HG03175 (cell line): ENCODE measurements at regions not wholly inside any gene's neighbourhood (a gene's known extent, or its start where the extent isn't known, plus 50 kb on each side); places are given as distances from the start of the nearest gene placed in this dataset.

Experiments
- ATAC-seq: cut with Tn5 transposase; IDR thresholded peaks from one replicate; pipeline ENCODE4 v1.9.1; 2021; ENCODE audit warnings: mild to moderate bottlenecking, moderate library complexity; ENCODE audit not compliant: unreplicated experiment

- no peak for ATAC-seq
Measured at GRCh38 chr12:93173178-93173957, 204.4 kb upstream of the NUDT4 start.

DNA sequence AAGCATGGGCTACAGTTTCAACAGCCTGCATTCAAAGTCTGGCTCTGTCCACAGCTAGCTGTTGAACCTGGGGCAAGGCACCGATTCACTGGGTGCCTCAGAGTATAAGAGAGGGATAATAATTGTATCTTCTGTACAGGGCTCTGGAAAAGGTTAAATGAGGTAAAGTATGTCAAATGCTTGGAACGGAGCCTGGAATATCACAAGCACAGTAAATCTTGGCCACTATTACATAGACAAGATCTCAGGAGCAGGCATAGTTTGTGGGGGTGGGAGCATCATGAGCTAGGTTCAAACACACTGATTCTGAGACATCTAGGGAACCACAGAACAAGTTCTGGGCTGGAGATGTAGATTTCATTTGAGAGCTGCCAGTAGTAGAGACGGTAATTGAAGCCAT lies 203.7 kb upstream of the NUDT4 start:
- ATAC-seq: no peak

DNA sequence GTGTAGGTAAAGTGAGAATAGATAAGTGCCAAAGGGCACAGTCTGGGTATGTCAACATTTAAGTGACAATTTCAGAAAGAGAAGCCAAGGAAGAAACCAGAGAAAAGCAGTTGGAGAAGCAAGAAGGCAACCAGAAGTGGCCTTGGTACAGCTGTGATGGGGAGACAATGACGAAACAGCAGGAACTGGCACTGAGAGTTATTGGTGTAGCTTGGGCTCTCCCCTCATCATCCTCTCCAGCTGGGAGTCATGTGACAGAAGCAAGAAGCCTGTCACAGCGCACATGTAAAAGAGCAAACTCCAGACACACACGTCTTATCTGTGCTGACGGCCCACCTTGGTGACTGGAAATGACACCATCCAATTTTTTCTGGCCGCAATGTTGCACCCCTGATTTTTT lies 203.3 kb upstream of the NUDT4 start:
- ATAC-seq: no peak

- ATAC-seq: no peak
Measured at GRCh38 chr12:93176165-93176564, 201.6 kb upstream of the NUDT4 start.

GRCh38 chr12:93176610-93177126 lies 201.1 kb upstream of the NUDT4 start:
- ATAC-seq: no peak

GRCh38 chr12:93177208-93178153 lies 200.2 kb upstream of the NUDT4 start:
- ATAC-seq: no peak

DNA sequence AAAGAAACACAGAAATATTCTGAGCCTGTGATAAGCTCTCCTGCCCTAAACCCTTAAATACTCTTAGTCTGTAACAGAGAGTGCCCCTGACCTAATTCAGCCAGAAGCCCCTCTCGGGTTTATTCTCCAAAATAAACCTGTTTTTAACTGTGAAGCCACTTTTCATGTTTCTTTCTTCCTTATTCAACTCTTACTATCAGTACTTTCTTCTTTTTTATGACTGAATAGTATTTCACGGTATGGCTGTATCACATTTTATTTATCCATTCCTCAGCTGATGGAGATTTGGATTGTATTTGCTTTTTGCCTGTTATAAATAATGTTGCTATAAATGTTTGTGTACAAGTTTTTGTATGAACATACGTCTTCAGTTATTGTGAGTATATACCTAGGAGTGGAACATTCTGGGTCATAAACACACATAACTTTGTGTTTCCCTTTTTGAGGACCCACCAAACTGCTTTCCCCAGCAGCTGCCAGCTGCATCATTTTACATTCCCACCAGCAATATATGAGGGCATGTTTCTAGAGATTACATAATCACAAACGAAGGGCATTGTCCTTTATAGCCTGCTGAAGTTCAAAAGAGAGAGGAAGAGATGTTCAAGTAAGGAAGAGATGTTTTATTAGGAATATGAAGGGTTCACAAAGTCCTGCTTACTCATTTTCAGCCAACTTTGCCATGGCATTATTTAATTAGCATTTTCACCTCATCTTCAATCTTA lies 199.4 kb upstream of the NUDT4 start:
- no peak for ATAC-seq

DNA sequence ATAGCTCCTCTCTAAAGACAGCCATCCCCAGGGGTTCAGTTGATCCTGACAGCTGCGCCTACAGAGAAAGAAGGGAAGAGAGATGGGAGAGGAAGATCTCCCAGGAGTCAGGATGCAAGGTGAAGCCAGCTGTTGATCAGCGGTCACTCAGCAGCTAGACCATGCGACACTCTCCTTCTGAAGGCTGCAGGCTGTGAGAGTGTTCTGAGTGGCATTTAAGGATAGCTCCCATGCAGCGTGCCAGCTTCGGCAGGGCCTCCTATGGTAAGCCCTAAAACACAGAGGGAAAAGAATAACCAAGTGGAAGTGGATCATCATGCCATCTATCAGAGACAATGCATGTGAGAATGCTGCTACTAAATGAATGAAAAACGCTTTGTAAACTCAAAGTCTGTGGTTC lies 197.9 kb upstream of the NUDT4 start:
- no peak for ATAC-seq

DNA sequence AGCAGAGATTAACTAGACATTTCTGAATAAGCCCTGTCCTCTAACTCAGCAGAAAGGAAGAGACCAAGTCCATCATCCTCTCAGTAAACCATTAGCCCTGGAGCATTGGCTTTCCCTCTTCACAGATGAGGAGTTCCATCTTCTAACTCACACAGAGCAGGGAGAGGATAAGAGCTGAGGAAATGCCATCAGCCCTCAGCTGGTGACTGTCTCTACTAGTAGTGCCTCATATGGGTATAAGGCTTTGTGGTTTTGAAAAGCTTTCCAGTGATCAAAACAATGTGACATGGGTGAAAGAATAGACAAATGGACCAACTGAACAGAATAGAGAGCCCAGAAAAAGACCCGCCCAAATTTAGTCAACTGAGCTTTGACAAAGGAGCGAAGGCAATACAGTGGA lies 197.2 kb upstream of the NUDT4 start:
- no peak for ATAC-seq

DNA sequence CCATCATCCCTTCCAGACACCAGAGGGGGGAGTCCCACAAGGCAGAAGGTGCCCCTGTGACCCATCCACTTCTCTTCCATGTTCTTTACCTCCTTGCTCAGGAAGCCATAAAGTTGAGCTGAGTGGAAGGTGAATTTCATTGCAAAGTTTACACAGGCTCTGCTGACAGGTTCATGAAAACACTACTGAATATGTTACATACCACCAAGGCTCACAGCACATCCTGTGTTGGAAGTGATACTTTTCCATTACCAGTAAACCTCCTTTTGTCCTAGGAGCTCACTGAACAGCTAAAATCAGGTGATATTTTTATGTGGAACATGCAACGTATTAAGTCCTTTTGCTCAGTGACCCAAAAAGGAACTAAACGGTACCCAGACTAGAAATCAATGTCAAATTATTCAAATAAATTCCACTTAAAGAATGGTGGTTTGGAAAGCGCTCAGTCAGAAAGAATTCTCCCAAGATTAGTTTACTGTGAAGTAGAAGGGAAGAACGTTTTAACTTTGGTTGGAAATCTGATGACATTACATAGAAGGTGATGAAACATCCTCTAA lies 196.2 kb upstream of the NUDT4 start:
- no peak for ATAC-seq

GRCh38 chr12:93183940-93184671 lies 193.6 kb upstream of the NUDT4 start:
- ATAC-seq: peak; percentile 90

DNA sequence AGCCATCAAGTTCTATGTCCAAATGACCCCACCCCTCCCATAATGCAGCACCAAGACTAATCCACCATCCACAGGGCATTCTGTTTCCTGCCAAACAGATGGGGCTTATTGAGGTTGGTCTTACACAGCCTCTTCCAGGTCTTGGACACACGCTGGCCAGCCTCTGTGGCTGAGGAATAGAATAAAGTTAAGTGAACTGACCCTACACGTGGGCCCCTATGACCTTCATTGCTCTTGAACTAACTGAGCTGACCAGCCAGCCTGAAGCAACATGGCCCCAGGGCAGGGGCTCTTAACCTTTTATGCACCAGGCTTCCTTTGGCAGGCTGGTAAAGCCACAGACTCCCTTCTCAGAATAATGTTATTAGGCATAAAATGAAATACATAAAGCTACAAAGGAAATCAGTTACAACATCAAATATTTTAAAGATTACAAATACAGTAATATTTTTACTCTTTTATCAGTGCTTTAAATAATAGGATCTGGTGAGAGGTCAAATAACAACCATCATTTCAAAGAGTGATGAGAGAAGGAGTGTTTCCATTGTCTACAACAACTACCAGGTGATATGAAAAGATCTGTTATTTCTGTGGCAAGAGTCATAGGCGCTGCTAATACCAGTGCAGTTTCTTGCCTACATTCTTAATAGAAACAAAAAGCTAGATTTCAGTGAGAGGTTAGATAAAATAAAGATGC lies 192.9 kb upstream of the NUDT4 start:
- no peak for ATAC-seq

- ATAC-seq: no peak
Measured at GRCh38 chr12:93185369-93185741, 192.4 kb upstream of the NUDT4 start.

DNA sequence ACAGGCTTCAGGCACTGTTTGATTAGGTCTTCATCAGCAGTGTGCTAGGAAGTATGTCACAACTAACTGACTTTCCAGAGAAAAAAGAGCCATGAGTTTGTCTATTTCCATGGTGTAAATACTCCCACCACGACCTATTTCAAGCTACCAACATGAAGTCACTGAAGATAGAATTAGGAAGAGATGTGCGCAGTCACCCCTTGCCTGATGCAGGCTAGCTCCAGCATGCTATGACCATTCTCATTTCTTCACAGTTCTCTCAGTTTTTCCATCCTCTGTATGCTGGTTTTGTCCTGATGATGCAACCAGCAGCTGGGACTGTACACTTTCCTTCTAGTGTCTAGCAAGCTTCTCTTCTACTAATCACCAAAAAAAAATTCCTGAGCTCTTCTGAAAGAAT lies 191.6 kb upstream of the NUDT4 start:
- no peak for ATAC-seq

DNA sequence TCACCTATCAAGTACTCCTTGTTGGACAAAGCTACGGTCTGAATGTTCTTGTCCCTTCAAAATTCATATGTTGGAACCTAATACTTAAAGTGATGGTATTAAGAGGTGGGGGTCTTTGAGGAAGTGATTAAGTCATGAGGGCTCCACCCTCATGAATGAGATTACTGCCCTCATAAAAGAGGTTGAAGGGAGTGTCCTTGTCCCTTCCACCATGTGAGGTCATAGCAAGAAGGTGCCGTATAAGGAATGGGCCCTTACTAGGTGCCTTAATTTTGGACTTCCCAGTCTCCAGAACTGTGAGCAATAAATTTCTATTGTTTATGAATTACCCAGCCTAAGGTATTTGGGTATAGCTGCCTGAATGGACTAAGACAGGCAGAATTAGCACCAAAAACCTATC lies 191.1 kb upstream of the NUDT4 start:
- no peak for ATAC-seq

DNA sequence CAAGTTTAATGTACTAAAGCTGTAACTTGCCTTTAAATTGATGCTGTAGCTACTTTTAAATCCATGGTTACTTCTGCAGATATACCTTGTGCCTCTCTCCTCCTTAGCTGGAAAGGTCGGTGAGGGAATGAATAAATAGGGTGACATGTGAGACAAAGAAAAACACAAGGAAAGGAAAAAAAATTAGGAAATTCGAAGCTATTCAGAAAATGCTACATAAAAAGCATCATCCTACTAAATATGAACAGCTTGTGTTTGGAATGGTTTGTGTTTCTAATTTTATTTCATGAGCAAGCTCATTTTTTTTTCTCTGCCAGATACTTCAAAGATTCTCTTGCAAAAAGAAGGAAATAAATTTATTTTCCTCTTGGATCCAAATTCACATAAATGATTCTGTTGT lies 186.3 kb upstream of the NUDT4 start:
- ATAC-seq: no peak

DNA sequence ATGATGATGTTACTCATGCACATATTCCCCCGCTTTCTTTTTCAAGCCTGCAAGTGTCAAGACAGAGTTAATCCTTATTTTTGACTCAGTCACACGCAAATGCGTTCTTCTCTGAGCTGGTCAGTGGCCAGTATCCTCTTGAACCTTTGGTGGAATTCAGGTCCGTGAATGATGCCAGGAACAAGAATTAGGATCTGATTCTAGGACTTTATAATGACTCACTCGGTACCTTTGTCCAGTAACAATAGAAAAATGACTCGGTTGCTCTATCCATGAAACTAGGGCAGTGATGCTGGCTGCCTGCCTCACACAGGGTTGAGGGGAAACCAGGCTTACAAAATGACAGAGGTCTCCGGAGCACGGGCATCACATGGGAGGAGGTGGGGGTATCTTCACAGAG lies 185.8 kb upstream of the NUDT4 start:
- ATAC-seq: no peak

GRCh38 chr12:93192878-93193277 lies 184.8 kb upstream of the NUDT4 start:
- no peak for ATAC-seq

DNA sequence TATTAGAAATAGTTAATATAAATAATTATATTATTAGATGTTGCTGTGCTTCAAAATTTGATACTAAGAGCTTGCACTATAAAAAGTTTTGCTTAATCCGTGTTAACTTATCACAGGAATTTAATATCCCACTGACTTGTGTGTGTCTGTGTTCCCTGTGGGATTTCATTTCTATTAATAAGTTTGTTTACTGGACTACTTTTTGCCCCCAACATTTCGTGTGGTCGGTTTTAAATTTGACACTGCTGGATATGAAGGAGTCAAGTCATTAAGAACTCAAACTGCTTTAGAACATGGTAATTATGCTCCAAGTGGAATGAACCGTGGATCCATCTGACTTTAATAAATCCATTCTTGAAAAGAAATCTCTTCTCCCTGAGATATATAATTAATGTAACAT lies 182.2 kb upstream of the NUDT4 start:
- no peak for ATAC-seq
